ENCODE measurements at regions not wholly inside any gene's neighbourhood (a gene's known extent, or its start where the extent isn't known, plus 50 kb on each side); places are given as distances from the start of the nearest gene placed in this dataset.

DNA sequence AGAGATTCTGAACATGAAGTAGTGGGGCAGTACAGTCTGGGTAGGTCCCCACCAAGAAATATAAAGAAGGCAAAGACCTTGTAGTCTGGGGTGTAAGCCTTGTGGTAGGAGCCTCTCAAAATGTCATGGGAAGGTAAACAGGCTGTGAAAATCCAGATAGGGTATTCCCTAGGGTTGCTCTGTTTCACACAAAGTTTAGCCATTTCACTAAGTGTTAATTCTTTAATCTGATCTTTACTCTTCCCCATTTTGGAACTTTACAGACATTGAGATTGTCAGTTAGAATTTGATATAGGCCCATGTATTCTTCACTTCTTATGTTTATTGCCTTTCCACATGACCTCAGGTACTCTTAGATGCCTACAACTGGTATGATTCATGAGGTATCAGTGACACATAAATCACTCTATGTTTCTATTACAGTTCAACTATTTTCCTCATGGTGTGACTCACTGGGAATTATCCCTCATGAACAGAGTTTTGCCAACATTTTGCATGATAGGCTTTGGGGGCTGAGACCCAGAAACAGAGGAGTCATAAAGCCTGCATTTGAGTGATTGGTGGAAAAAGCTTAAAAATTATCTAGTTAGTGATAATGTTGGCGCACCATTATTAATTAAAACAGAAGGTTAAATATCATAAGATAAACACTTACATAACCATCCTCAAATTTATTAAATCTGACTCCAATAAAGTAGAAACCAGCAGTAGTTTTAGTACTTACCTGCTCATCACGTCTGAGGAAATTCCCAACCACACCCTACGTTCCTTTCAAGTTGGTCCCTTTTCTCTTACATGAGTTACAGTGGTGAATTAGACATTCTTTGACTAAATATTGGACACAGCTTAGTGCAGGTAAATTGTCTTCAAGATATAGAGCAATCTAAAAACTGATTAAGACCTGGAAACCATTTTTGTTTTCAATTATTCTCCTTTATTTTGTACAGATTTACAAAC is 399.8 kb upstream of the MEF2C start:
- no peak for TF ChIP-seq POLR2A (IDR thresholded peaks at IDR 0.05; ENCODE audit: low read depth, low read length)
- no peak for TF ChIP-seq TAF1 (IDR thresholded peaks at IDR 0.05; ENCODE audit: borderline replicate concordance, low read depth, low read length)
- TF ChIP-seq POLR2AphosphoS5 (IDR thresholded peaks at IDR 0.05; ENCODE audit: low read depth, low read length), result no peak
- DNase-seq (ENCODE audit: insufficient read length) (no peak), FAIRE-seq (peak; percentile 87)

- DNase-seq (ENCODE audit: insufficient read length) (no peak), FAIRE-seq (no peak)
- TF ChIP-seq TAF1 (IDR thresholded peaks at IDR 0.05; ENCODE audit: borderline replicate concordance, low read depth, low read length), result no peak
- TF ChIP-seq POLR2A (IDR thresholded peaks at IDR 0.05; ENCODE audit: low read depth, low read length), result no peak
- no peak for TF ChIP-seq POLR2AphosphoS5 (IDR thresholded peaks at IDR 0.05; ENCODE audit: low read depth, low read length)
Observed at GRCh38 chr5:89281766-89282553, 399.0 kb upstream of the MEF2C start.

- TF ChIP-seq TAF1 (IDR thresholded peaks at IDR 0.05; ENCODE audit: borderline replicate concordance, low read depth, low read length), result no peak
- TF ChIP-seq POLR2AphosphoS5 (IDR thresholded peaks at IDR 0.05; ENCODE audit: low read depth, low read length), result no peak
- TF ChIP-seq POLR2A (IDR thresholded peaks at IDR 0.05; ENCODE audit: low read depth, low read length), result no peak
- DNase-seq (ENCODE audit: insufficient read length), result no peak
- peak; percentile 67 for FAIRE-seq
Observed at GRCh38 chr5:89281211-89281610, 398.2 kb upstream of the MEF2C start.

DNA sequence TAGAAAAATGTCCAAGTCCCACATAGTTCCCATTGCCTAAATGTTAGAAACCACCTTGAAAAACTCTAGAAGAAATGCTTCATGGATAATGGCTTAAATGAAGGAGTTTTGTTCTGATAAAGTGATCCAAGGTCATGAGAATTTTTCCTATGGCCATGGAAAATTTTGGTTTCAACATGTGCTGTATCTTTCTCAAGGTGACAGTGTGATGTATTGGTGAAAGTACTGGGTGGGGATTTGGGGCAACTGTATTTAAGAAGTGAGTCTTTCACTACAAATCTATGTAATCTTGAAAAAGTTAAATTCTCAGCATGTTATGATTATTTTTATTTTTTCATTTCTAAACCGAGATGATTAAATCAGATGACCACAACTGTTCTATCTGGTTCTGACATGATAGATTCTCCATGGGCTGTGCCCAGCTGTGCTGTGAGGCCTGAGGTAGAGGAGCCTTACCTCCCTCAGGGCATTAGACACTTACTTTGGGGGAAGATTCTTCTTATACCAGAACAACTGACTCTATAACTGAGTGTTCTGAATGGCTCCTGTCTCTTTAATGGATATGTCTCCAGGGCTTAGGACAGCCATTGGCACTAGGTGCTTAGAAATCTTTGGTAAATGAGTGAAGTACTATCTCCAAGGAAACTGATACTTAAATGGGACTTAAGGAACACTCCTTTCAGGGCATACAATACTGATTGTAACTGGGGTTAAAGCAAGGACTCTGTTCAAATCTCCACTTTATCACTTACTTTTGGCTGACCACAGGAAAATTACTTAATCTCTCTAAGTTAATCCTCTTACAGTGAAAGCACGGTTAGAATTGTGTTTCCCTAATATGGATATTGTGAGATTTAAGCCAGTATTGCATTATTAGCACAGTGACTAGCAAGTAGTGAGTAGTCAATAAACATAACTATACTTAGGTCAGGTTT is 397.4 kb upstream of the MEF2C start:
- peak; percentile 17 for FAIRE-seq
- TF ChIP-seq POLR2AphosphoS5 (IDR thresholded peaks at IDR 0.05; ENCODE audit: low read depth, low read length) (no peak), POLR2A (IDR thresholded peaks at IDR 0.05; ENCODE audit: low read depth, low read length) (no peak), TAF1 (IDR thresholded peaks at IDR 0.05; ENCODE audit: borderline replicate concordance, low read depth, low read length) (no peak)
- DNase-seq (ENCODE audit: insufficient read length), result no peak

GRCh38 chr5:89279391-89280036 is 396.5 kb upstream of the MEF2C start:
- FAIRE-seq, result peak; percentile 94
- no peak for DNase-seq (ENCODE audit: insufficient read length)
- TF ChIP-seq TAF1 (IDR thresholded peaks at IDR 0.05; ENCODE audit: borderline replicate concordance, low read depth, low read length) (no peak), POLR2A (IDR thresholded peaks at IDR 0.05; ENCODE audit: low read depth, low read length) (no peak), POLR2AphosphoS5 (IDR thresholded peaks at IDR 0.05; ENCODE audit: low read depth, low read length) (no peak)

- no peak for DNase-seq (ENCODE audit: insufficient read length)
- no peak for TF ChIP-seq TAF1 (IDR thresholded peaks at IDR 0.05; ENCODE audit: borderline replicate concordance, low read depth, low read length)
- TF ChIP-seq POLR2A (IDR thresholded peaks at IDR 0.05; ENCODE audit: low read depth, low read length), result no peak
- no peak for TF ChIP-seq POLR2AphosphoS5 (IDR thresholded peaks at IDR 0.05; ENCODE audit: low read depth, low read length)
- peak; percentile 36 for FAIRE-seq
Observed at GRCh38 chr5:89277816-89278215, 394.8 kb upstream of the MEF2C start.

DNA sequence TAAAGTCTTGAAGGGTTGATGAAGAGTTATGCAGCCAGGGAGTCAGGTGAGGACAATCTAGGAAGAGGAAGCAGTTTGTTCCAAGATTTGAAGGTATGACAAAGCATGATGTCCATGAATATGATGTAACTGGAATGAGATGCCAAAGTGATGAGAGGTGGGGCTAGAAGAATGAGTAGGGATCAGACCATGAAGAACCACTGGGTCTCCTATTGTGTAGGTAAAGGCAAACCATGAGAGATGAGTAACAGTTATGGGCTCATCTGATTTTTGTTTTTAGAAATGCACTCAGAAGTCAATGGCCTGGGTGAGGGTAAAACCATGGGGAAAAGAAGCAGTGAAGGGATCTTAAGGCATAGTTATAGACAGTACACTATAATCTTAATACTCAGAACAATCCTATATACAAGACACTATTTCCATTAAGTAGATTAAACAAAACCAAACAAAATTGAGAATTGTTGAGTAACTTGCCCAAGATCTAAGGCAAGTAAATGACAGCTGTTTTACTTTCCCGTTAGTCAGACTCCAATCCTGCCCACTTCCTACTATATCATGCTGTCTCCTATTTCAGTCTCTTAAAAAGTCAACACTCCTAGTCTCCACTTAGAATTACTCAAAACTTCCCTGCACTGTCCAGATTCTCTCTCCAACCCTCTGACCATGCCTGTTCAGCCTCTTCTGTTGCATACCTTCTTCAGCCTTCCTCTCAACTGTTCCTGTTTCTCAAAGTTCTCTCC is 393.8 kb upstream of the MEF2C start:
- TF ChIP-seq POLR2A (IDR thresholded peaks at IDR 0.05; ENCODE audit: low read depth, low read length), result no peak
- no peak for TF ChIP-seq POLR2AphosphoS5 (IDR thresholded peaks at IDR 0.05; ENCODE audit: low read depth, low read length)
- TF ChIP-seq TAF1 (IDR thresholded peaks at IDR 0.05; ENCODE audit: borderline replicate concordance, low read depth, low read length), result no peak
- DNase-seq (ENCODE audit: insufficient read length) (no peak), FAIRE-seq (peak; percentile 51)

- no peak for FAIRE-seq
- TF ChIP-seq POLR2AphosphoS5 (IDR thresholded peaks at IDR 0.05; ENCODE audit: low read depth, low read length) (no peak), TAF1 (IDR thresholded peaks at IDR 0.05; ENCODE audit: borderline replicate concordance, low read depth, low read length) (no peak), POLR2A (IDR thresholded peaks at IDR 0.05; ENCODE audit: low read depth, low read length) (no peak)
- DNase-seq (ENCODE audit: insufficient read length), result no peak
Observed at GRCh38 chr5:89275066-89275855, 392.3 kb upstream of the MEF2C start.

GRCh38 chr5:89273289-89273688 is 390.3 kb upstream of the MEF2C start:
- DNase-seq (ENCODE audit: insufficient read length) (no peak), FAIRE-seq (no peak)
- no peak for TF ChIP-seq POLR2AphosphoS5 (IDR thresholded peaks at IDR 0.05; ENCODE audit: low read depth, low read length)
- TF ChIP-seq POLR2A (IDR thresholded peaks at IDR 0.05; ENCODE audit: low read depth, low read length), result no peak
- no peak for TF ChIP-seq TAF1 (IDR thresholded peaks at IDR 0.05; ENCODE audit: borderline replicate concordance, low read depth, low read length)

Data from GM12892 (cell line).